K562 (cell line): ENCODE measurements at regions not wholly inside any gene's neighbourhood (a gene's known extent, or its start where the extent isn't known, plus 50 kb on each side); places are given as distances from the start of the nearest gene placed in this dataset.

Source experiments
- ATAC-seq: fragments of 200-7000 bp; cut with Tn5 transposase; 3 replicates; pipeline ENCODE4 v1.9.1; 2020; ENCODE audit warnings: moderate library complexity
- BruUV-seq: library from RNA; stranded (reverse); fragments of 400-500 nt; replicated peaks from 2 replicates; lab custom pipeline; 2021; lab: Mats Ljungman, UMichigan
- CTCF ChIA-PET: fragments of 300-600 bp; formaldehyde crosslinking; extraction: SDS; loops from one replicate; lab custom pipeline; 2021; ENCODE audit warnings: low intra/inter-chr PET ratio; lab: Yijun Ruan, JAX
- POLR2A ChIA-PET: fragments of 300-600, 350-650 bp; sonication (Branson Sonifier 250); formaldehyde crosslinking; extraction: SDS; loops from one replicate; lab custom pipeline; 2021; ENCODE audit warnings: antibody characterized with exemption, inconsistent platforms; lab: Yijun Ruan, JAX
- DNase-seq, 4 experiments: peaks; one replicate each; pipeline versions ENCODE4 v3.0.0 to v3.0.0-alpha.2; 2011 to 2018; ENCODE audit warnings: low spot score in 3 of 4, mixed read lengths in 3 of 4; ENCODE audit errors: extremely low read depth in 1 of 4
- FAIRE-seq: peaks from 2 replicates; lab custom pipeline; 2011; peaks lifted over from hg19 to GRCh38; lab: Jason Lieb, UNC
- H2AFZ ChIP-seq: 2 replicates; pipeline ENCODE4 v1.6.0; 2011; ENCODE audit warnings: low read depth, low read length, control low read depth, inconsistent platforms
- H3K27ac ChIP-seq: fragments of 200-600 bp; 3 replicates; pipeline ENCODE4 v1.8.0; 2011; ENCODE audit warnings: low read depth, mild to moderate bottlenecking, control low read depth, inconsistent platforms, low read length, moderate library complexity, mixed read lengths; ENCODE audit errors: extremely low read depth
- H3K27me3 ChIP-seq, 2 experiments: fragments of 300-600 bp in 1 of 2; 2 replicates in 1 of 2; 3 replicates in 1 of 2; pipeline versions ENCODE4 v1.6.0 to v1.8.0; 2011; ENCODE audit warnings: inconsistent platforms in 2 of 2, low read length in 2 of 2, mild to moderate bottlenecking in 1 of 2, mixed read lengths in 1 of 2, moderate library complexity in 1 of 2; ENCODE audit not compliant: control insufficient read depth in 2 of 2, insufficient read depth in 2 of 2
- H3K36me3 ChIP-seq: fragments of 300-600 bp; 3 replicates; pipeline ENCODE4 v1.8.0; 2011; ENCODE audit warnings: mild to moderate bottlenecking, low read length, inconsistent platforms; ENCODE audit not compliant: control insufficient read depth, insufficient read depth
- H3K4me1 ChIP-seq, 2 experiments: fragments of 200-600 bp in 1 of 2; replicated peaks in 1 of 2; 2 replicates in 1 of 2; 3 replicates in 1 of 2; pipeline versions ENCODE4 v1.5.1 to v1.8.0; 2011; ENCODE audit warnings: inconsistent platforms in 2 of 2, low read length in 2 of 2, mild to moderate bottlenecking in 1 of 2, mixed read lengths in 1 of 2, moderate library complexity in 1 of 2; ENCODE audit not compliant: control insufficient read depth in 2 of 2, insufficient read depth in 2 of 2
- H3K4me2 ChIP-seq: 2 replicates; pipeline ENCODE4 v1.6.1; 2011; ENCODE audit warnings: low read length, control low read depth, inconsistent platforms, mixed read lengths; ENCODE audit not compliant: insufficient read depth
- H3K4me3 ChIP-seq: fragments of 200-600 bp; sonication (generic), shearing (Covaris generic); 2 replicates; pipeline ENCODE4 v1.5.1; 2016; ENCODE audit warnings: control low read depth, inconsistent platforms
- H3K79me2 ChIP-seq: fragments of 200-600 bp; 3 replicates; pipeline ENCODE4 v1.8.0; 2011; ENCODE audit warnings: low read length, inconsistent platforms; ENCODE audit not compliant: control insufficient read depth, insufficient read depth
- H3K9ac ChIP-seq, 2 experiments: 2 replicates each; pipeline versions ENCODE4 v1.6.0 to v1.6.1; 2011; ENCODE audit warnings: low read depth in 2 of 2, low read length in 2 of 2, control low read depth in 1 of 2, inconsistent platforms in 1 of 2, mild to moderate bottlenecking in 1 of 2, mixed read lengths in 1 of 2; ENCODE audit not compliant: insufficient read depth in 1 of 2
- H3K9me1 ChIP-seq: one replicate; pipeline ENCODE4 v1.6.0; 2011; ENCODE audit warnings: inconsistent platforms, mild to moderate bottlenecking, low read length, moderate library complexity; ENCODE audit not compliant: control insufficient read depth, insufficient read depth
- H3K9me3 ChIP-seq: replicated peaks from 2 replicates; pipeline ENCODE4 v1.5.1; 2011; ENCODE audit warnings: low read depth, low read length, inconsistent platforms; ENCODE audit not compliant: control insufficient read depth, insufficient read depth
- H4K20me1 ChIP-seq: replicated peaks from 2 replicates; pipeline ENCODE4 v1.6.1; 2011; ENCODE audit warnings: low read length, inconsistent platforms, mixed read lengths; ENCODE audit not compliant: control insufficient read depth, insufficient read depth
- GTF2E2 ChIP-seq: fragments of 200-800 bp; sonication (Bioruptor generic); IDR thresholded peaks from 2 replicates; pipeline ENCODE4 v1.6.1; 2016; ENCODE audit warnings: missing genetic modification characterization, missing compliant biosample characterization
- MBD2 ChIP-seq: sonication (generic); IDR thresholded peaks from 2 replicates; pipeline ENCODE4 v1.6.1; 2016; ENCODE audit warnings: low read depth, borderline replicate concordance
- NCOA4 ChIP-seq: fragments of 450-650 bp; IDR thresholded peaks from 2 replicates; pipeline ENCODE4 v1.6.1; 2018; ENCODE audit warnings: mild to moderate bottlenecking; ENCODE audit not compliant: partially characterized antibody
- PTRF ChIP-seq: fragments of 450-650 bp; IDR thresholded peaks from 2 replicates; pipeline ENCODE4 v1.6.1; 2016; ENCODE audit warnings: mild to moderate bottlenecking, missing genetic modification characterization, missing compliant biosample characterization
- TBP ChIP-seq: optimal IDR thresholded peaks from 2 replicates; pipeline ENCODE3; 2011; ENCODE audit warnings: low read depth, low read length, improper control_type of control experiment
- ZNF311 ChIP-seq: fragments of 250-450 bp; sonication (Bioruptor Pico); IDR thresholded peaks from 2 replicates; pipeline ENCODE4 v1.4.0; 2020; ENCODE audit warnings: mild to moderate bottlenecking, moderate library complexity
- ZNF324 ChIP-seq: fragments of 250-450 bp; sonication (Bioruptor Pico); IDR thresholded peaks from 2 replicates; pipeline ENCODE4 v1.4.0; 2020; ENCODE audit warnings: mild to moderate bottlenecking
- ZNF398 ChIP-seq: fragments of 250-450 bp; sonication (Bioruptor Pico); IDR thresholded peaks from 2 replicates; pipeline ENCODE4 v1.8.0; 2021; ENCODE audit warnings: moderate library complexity, mild to moderate bottlenecking, inconsistent platforms
- WGBS: fragments of 100-300 bp; shearing (Covaris generic); methylation state at CpG from one replicate; pipeline ENCODE4 v1.1.6; 2016; ENCODE audit warnings: low coverage, mixed read lengths; ENCODE audit not compliant: insufficient coverage; ENCODE audit errors: missing lambda C conversion rate; 5-methylcytosine and 5-hydroxymethylcytosine counted together
- in situ Hi-C: fragments of 300-500 bp; cut with MboI; formaldehyde crosslinking; loops from 4 replicates; pipeline ENCODE4 v1.15.0; 2018; ENCODE audit warnings: inconsistent platforms, mixed read lengths
- intact Hi-C: fragments of 100-400 bp; cut with micrococcal nuclease; formaldehyde crosslinking; loops from 2 replicates; pipeline ENCODE4 v1.14.2; 2022

DNA sequence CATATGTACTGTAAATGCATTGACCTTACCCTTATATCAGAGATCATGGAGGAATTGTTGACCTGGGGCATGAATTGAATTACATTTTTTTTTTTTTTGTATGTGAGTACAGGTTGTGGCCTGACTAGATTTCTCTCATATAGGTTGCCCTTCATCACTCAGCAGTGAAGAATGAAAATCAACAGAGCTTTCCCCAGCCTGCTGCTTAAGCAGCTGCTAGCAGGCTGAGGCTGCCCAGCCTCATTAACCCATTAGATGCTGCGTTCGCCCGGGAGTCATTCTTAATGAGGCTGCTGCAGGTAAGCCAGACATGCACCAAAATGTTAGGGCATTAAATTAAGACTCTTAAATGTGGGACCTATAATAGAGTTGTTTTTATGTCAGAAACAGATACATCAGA lies 236.0 kb downstream of the ETNK1 start (continued):
- TF ChIP-seq ZNF398 (CRISPR knock-in tag) (no peak), NCOA4 (no peak), TBP (no peak), ZNF311 (CRISPR knock-in tag) (no peak), PTRF (no peak)

GRCh38 chr12:22865822-22866221 lies 240.9 kb downstream of the ETNK1 start:
- H3K27ac ChIP-seq = no peak overlapping the region
- no peaks in the 10 kb centered on the region for H3K9me1 ChIP-seq
- POLR2A ChIA-PET = no interaction called here
- H4K20me1 ChIP-seq = no peaks in the 10 kb centered on the region
- H3K79me2 ChIP-seq = no peaks in the 10 kb centered on the region
- no peak overlapping the region for H3K9ac ChIP-seq
- 0% methylated on average over 1 of the region's 6 CpGs for WGBS
- DNase-seq (no peak), ATAC-seq (no peak), FAIRE-seq (no peak)
- H3K27me3 ChIP-seq = no peaks in the 10 kb centered on the region
- CTCF ChIA-PET = no interaction called here
- no peaks in the 10 kb centered on the region for H3K9me3 ChIP-seq
- in situ Hi-C loops (no loop called here), intact Hi-C loops (no loop called here)
- H3K4me3 ChIP-seq = no peak overlapping the region
- H3K4me2 ChIP-seq = no peak overlapping the region
- H3K36me3 ChIP-seq = no peaks in the 10 kb centered on the region
- H2AFZ ChIP-seq = no peak overlapping the region
- BruUV-seq = no TSS peak
- TF ChIP-seq ZNF324 (CRISPR knock-in tag) (no peak), MBD2 (no peak), GTF2E2 (tag) (no peak)
- no peaks in the 10 kb centered on the region for H3K4me1 ChIP-seq
